Tibial nerve (tissue), 4 donors: ENCODE measurements at regions not wholly inside any gene's neighbourhood (a gene's known extent, or its start where the extent isn't known, plus 50 kb on each side); places are given as distances from the start of the nearest gene placed in this dataset.

Source experiments
- DNase-seq, 2 donors: peaks; one replicate each; pipeline ENCODE4 v3.0.0-alpha.2; 2019; ENCODE audit warnings: low spot score in 2 of 2
- H3K27ac ChIP-seq, 4 donors: fragments of 200-600 bp; sonication (generic) in 3 of 4; one replicate each; pipeline ENCODE4 v1.5.1; 2017 to 2019; ENCODE audit warnings: mild to moderate bottlenecking in 1 of 4
- H3K27me3 ChIP-seq, 2 donors: fragments of 200-600 bp; sonication (generic) in 1 of 2; one replicate each; pipeline versions ENCODE4 v1.5.1 to v1.6.0; 2017 to 2019
- H3K36me3 ChIP-seq, 3 donors: fragments of 200-600 bp; sonication (generic); one replicate each; pipeline ENCODE4 v1.5.1; 2018 to 2019
- H3K4me1 ChIP-seq, 4 donors: fragments of 200-600 bp; sonication (generic) in 3 of 4; one replicate each; pipeline ENCODE4 v1.5.1; 2017 to 2019
- H3K4me3 ChIP-seq, 4 donors: fragments of 200-600 bp; sonication (generic) in 3 of 4; one replicate each; pipeline ENCODE4 v1.5.1; 2017 to 2019; ENCODE audit warnings: mild to moderate bottlenecking in 1 of 4, moderate library complexity in 1 of 4
- H3K9me3 ChIP-seq, 4 donors: fragments of 200-600 bp; sonication (generic) in 3 of 4; one replicate each; pipeline ENCODE4 v1.5.1; 2017 to 2019
- CTCF ChIP-seq, 5 experiments: fragments of 200-600 bp in 3 of 5; fragments of 450-650 bp in 2 of 5; sonication (generic) in 3 of 5; IDR thresholded peaks; one replicate each; pipeline ENCODE4 v1.5.1; 2016 to 2019; ENCODE audit warnings: antibody characterized with exemption in 5 of 5, mild to moderate bottlenecking in 3 of 5, moderate library complexity in 2 of 5
- EP300 ChIP-seq, 2 donors: sonication (generic); formaldehyde crosslinking; IDR thresholded peaks; one replicate each; pipeline ENCODE4 v1.6.1; 2017; ENCODE audit warnings: antibody characterized with exemption in 2 of 2, mild to moderate bottlenecking in 1 of 2
- POLR2A ChIP-seq, 2 donors: fragments of 450-650 bp; IDR thresholded peaks; one replicate each; pipeline ENCODE4 v1.6.1; 2017; ENCODE audit warnings: antibody characterized with exemption in 2 of 2, mild to moderate bottlenecking in 2 of 2, moderate library complexity in 2 of 2
- WGBS, 2 donors: methylation state at CpG; one replicate each; pipeline ENCODE4 v1.1.5; 2018; 5-methylcytosine and 5-hydroxymethylcytosine counted together

DNA sequence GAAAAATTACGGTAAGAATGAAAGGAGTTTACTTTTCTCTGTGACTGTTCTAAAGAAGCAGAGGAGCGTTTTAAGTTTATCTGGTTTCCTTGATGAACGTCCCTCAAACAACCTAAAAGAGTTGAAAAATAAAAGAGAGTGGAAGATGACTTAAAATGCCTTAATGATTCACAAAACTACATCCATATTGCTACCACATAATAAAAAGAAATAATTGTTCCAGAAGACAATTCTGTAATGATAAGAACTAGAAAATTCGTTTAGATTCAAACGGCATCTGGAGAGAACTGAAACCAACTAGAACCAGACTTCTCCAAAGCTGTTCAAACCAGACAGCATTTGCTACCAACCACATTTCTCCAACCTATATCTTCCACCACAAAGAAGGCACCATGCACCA lies 68.1 kb downstream of the TEKT4 start:
- no peaks in the 10 kb centered on the region for H3K36me3 ChIP-seq
- H3K27ac ChIP-seq, result no peak overlapping the region
- no peaks in the 10 kb centered on the region for H3K4me1 ChIP-seq
- no peak overlapping the region for H3K4me3 ChIP-seq
- H3K9me3 ChIP-seq, result no peaks in the 10 kb centered on the region
- 64 to 68% methylated on average over 5 of the region's 5 CpGs for WGBS, 2 donors
- TF ChIP-seq CTCF (IDR thresholded peaks at IDR 0.05), result no peak
- no peak for TF ChIP-seq EP300 (IDR thresholded peaks at IDR 0.05)
- TF ChIP-seq POLR2A (IDR thresholded peaks at IDR 0.05), result no peak
- no peaks in the 10 kb centered on the region for H3K27me3 ChIP-seq
- no peak for DNase-seq

DNA sequence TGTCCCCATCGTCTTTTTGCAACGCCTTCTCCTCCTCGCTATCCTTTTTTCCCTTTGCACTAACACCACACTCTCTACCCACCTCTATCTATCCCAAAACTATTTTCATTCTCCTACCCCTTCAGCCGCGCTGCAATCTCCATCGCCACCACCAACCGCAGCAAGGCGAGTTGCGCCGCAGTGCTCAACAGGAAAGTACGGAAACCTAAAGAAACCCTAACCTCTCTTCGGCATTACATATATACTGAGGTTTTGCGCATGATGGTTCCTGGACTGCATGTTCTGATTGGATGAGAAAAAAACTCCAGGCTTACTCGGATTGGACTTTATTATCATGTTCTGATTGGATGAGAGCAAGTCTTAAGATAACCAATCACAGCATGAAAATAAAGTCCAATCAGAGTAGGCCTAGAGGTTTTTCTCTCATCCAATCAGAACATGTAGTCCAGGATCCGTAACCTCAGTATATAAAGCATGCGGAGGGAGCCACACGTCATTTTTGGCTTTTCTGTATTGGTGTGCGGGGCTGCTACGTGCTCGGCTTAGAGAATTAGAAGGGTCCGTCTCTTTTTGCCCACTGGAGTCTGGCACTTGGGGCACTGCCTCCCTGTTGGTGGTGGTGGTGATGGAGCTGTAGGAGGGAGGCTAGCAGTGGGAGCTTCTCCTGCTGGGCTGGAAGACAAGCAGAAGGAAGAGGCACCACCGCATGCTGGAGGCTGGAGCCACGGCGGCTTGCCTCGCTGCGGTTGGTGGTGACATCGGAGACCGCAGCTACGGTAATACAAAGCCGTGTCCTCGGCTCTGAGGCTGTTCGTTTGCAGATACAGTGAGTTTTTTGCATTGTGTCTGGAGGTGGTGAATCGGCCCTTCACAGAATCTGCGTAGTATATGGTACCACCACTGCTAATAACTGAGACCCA lies 76.1 kb downstream of the TEKT4 start:
- peaks cover 0 to 7% (median 0%) of the 10 kb centered on the region in 4 donors for H3K9me3 ChIP-seq
- no peak overlapping the region for H3K4me3 ChIP-seq
- no peaks in the 10 kb centered on the region for H3K27me3 ChIP-seq
- TF ChIP-seq EP300 (IDR thresholded peaks at IDR 0.05) (no peak), POLR2A (IDR thresholded peaks at IDR 0.05) (no peak)
- DNase-seq, result no peak
- 92 to 93% methylated on average over 34 of the region's 34 CpGs for WGBS, 2 donors
- H3K4me1 ChIP-seq, result no peaks in the 10 kb centered on the region
- no peak overlapping the region for H3K27ac ChIP-seq
- H3K36me3 ChIP-seq, result no peaks in the 10 kb centered on the region

GRCh38 chr2:94955702-94956101 lies 69.8 kb upstream of the MAL start:
- TF ChIP-seq CTCF (IDR thresholded peaks at IDR 0.05) (no peak), POLR2A (IDR thresholded peaks at IDR 0.05) (no peak), EP300 (IDR thresholded peaks at IDR 0.05) (no peak)
- no peak for DNase-seq
- no peak overlapping the region for H3K4me3 ChIP-seq
- H3K27ac ChIP-seq, result no peak overlapping the region
- 59 to 62% methylated on average over 4 of the region's 4 CpGs for WGBS, 2 donors
- peaks cover 0 to 8% of the 10 kb centered on the region in 2 donors for H3K27me3 ChIP-seq
- no peaks in the 10 kb centered on the region for H3K4me1 ChIP-seq
- no peaks in the 10 kb centered on the region for H3K9me3 ChIP-seq
- H3K36me3 ChIP-seq, result no peaks in the 10 kb centered on the region

DNA sequence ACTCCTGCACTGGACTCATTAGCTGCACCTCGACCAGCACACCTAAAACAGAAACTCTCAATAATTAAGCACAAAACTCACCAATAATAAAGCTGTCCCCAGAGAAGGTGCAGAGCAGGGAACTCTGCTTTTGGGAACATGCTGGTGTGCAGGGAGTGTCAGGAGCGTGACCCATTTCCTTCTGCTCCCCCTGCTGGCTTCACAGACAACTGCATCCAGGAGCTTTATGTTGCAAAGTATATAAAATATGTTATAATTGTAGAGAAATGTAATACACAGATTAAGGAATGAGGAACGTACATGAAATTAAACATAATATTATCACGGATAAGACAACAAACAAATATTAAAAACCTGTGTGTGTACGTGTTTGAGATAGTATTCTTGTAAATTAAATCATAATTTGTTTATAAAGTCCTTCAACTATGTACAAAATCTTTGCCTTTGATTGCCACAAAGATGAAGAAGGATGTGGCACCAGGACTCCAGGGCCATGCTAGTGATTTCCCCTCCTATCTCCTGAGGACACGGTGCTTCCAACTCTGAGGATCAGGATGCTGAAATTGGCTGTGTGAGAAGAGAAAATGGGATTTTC lies 68.6 kb upstream of the MAL start:
- Histone ChIP-seq H3K4me3 (no peak overlapping the region), H3K27me3 (peaks cover 0 to 8% of the 10 kb centered on the region in 2 donors), H3K4me1 (no peaks in the 10 kb centered on the region), H3K9me3 (no peaks in the 10 kb centered on the region), H3K36me3 (no peaks in the 10 kb centered on the region), H3K27ac (no peak overlapping the region)
- WGBS, 2 donors, result 10 to 14% methylated on average over 6 of the region's 6 CpGs
- peak in 1 of 2 donors; percentile 39 for DNase-seq
- peak; percentile 44 to 85 (median 79) for TF ChIP-seq CTCF (IDR thresholded peaks at IDR 0.05)
- no peak for TF ChIP-seq EP300 (IDR thresholded peaks at IDR 0.05)
- TF ChIP-seq POLR2A (IDR thresholded peaks at IDR 0.05), result no peak

- no peak for DNase-seq
- 83% methylated on average over 3 of the region's 3 CpGs for WGBS, 2 donors
Measured at GRCh38 chr2:94958245-94958644, 67.3 kb upstream of the MAL start.

More at GRCh38 chr2:94958245-94958644, 67.3 kb upstream of the MAL start:
- Histone ChIP-seq H3K4me1 (no peaks in the 10 kb centered on the region), H3K27me3 (peaks cover 0 to 8% of the 10 kb centered on the region in 2 donors), H3K9me3 (no peaks in the 10 kb centered on the region), H3K4me3 (no peak overlapping the region), H3K36me3 (no peaks in the 10 kb centered on the region), H3K27ac (no peak overlapping the region)
- no peak for TF ChIP-seq POLR2A (IDR thresholded peaks at IDR 0.05)
- no peak for TF ChIP-seq CTCF (IDR thresholded peaks at IDR 0.05)
- no peak for TF ChIP-seq EP300 (IDR thresholded peaks at IDR 0.05)
